ENCODE measurements at regions not wholly inside any gene's neighbourhood (a gene's known extent, or its start where the extent isn't known, plus 50 kb on each side); places are given as distances from the start of the nearest gene placed in this dataset.

DNA sequence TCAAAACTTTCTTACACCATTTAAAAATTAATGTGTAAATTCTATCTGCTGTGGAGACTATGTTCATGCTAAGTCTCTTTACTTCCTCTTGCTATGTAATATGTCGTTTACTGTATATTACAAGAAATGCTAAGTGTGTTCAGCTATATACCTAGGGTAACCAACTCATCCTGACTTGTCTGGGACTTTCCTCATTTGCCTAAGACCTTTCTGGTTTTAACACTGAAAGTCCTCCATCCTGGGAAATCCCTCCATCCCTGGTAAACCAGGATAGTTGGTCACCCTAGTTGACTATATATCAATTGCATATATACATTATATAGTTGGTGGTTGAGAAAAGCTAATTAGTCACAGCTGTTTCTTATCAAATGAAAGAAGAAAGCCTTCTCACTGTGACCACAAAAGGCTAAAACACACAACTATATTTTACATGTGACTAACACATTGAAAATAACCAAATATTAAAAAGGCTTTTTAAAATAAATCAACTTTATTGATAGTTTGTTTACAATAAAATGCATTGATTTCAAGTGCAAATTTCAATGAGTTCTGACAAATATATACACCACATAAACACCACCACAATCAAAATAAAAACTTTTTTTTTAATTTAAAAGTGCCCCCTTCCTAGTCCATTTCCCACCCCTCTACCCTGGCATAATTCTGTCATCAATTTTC is 167.7 kb upstream of the INHBA start:
- no peak for TF ChIP-seq POLR2AphosphoS5 (IDR thresholded peaks at IDR 0.05; ENCODE audit: borderline replicate concordance, low read depth, low read length)
- no peak for TF ChIP-seq EZH2 (IDR thresholded peaks at IDR 0.05)
- no peak for TF ChIP-seq FOXP2 (optimal IDR thresholded peaks at IDR 0.05; ENCODE audit: control extremely low read depth, extremely low read length, insufficient read depth)

All from SK-N-MC (cell line).